NCI-H1694 treated with DMSO at 0.1 percent for 48 hours (cell line): ENCODE measurements at regions not wholly inside any gene's neighbourhood (a gene's known extent, or its start where the extent isn't known, plus 50 kb on each side); places are given as distances from the start of the nearest gene placed in this dataset.

ENCODE experiments used
- DNase-seq: peaks from one replicate; lab custom pipeline; 2025; lab: John Stamatoyannopoulos, UW

DNA sequence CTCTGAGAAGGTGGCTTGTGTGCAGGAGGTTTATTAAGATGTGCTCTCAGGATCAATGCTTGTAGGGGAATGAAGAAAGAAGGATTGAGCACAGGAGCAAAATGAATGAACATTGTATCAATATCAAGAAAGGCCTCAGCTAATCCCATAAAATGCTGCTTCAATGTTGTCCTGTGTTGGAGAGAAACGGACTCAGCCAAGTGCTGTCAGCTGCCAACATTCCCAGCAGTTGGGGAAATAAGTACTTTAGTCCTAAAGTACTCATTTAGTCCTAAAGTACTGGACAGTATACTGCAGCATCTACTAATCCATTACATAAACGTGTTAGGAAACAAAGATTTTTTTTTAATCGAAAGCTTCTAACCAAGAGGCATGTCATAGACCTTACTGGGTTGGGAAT is 255.9 kb downstream of the SEC23A start:
- DNase-seq: no peak

DNA sequence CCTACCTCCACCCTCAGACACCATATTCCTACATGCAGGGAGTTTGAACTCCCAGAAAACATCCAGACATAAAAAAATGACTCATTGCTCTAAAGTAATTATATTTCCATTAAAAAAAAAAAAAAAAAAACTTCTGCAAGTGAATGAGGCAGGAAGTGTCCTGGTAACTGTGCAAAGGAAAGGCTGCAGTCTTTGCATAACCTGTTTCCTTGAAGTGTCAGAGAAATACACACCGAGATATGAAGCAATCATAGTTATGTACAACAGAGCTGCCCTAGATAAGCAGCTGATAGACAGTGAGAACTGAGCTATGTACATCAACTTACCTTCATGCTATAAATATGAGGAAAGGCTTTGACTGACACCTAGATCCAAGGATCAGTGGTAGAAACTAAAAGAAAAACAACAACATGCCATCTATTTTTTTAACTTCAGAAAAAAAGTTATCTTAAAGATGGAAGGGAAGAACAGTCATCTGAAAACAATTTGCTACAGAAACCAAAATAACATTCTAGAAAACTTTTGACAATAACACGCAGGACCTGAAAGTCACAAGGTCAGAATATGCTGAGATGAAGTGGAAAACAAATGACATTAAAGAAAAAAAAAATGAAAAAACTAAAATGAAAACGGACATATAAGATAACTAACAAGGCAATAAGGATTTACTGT is 263.2 kb downstream of the SEC23A start:
- DNase-seq: no peak

DNA sequence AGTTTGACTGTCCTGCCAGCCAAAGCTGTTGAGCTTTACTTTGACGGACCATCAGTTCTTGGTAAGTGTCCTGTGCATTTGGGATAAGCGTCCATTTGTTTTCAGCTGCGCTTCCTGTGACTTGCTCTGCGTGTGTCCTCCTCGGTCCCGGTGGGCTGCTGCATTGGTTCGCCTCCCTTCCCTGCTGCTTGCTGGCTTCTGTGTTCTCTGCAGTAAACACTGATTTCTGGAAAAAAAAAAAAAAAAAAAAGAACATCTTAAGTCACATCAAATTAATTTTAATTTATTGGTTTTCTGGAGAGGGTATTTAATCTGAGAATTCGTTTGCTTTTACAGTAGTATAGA is 264.1 kb downstream of the SEC23A start:
- DNase-seq: no peak

DNA sequence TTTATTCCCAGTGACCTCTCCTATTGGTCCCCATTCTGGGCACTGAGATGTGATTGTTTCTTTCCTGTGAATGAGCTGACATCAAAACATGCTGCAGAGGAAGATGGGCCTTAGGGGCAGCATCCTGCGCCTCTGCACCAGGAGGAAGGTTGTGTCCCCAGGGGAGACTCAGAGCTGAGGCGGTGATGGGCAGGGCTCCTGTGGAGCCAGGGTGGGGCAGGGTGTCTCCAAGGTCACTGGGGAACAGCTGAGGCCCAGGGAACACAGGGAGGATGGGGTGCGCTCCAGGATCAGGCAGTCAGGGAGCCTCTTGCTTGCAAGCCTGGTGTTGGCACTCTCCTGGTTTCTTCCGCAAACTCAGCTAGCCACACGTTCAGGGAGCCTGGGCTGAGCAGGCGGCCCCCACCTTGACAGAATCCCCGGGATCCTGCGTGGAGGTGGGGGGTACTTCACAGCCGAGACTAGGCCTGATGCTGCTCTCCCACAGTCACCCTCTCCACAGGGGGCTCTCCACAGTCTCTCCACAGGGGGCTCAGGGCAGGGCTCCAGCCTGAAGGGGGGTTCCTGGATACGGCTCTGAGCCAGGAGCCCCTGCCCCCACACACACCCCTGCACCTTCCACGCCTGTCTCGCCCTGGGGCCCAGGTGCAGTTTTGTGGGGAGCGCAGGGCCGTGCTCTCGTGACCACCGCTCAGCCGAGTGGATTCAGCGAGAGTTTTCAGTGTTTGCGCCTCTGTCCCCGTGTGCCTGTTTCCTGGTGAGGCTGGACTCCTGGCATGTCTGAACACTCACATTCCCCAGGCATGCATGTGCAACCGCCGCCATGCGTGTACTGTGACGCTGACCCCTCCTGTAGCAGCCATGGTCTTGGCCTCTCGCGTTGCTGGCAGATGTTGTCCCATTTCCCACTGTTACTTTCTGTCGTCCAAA is 264.7 kb downstream of the SEC23A start:
- DNase-seq: no peak

DNA sequence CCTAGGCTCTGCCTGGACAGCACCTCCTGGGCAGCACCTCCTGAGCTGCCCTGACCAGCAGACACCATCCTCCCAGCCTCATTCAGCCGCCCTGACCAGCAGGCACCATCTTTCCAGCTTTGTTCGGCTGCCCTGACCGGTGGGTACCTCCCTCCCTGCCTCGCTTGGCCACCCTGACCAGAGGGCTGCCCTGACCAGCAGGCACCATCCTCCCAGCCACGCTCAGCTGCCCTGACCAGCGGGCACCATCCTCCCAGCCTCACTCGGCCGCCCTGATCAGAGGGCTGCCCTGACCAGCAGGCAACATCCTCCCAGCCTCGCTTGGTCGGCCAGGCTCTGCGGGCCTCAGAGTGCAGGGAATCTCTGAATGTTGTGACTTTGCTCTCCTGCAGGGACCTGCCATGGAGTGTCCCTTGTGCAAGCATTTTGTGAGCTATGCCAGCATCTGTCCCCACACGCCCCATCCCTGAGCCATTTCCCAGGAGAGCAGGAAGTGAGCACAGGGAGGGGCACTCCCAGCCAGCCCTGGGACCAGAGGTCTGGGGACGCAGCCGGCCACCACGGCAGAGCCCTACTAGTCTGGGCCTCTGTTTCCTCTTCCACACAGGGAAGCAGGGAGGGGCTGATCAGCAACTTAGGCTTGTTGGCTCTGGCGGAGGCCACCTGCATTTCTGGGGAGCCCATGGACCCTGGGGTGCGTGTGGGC is 265.5 kb downstream of the SEC23A start:
- DNase-seq: no peak

DNA sequence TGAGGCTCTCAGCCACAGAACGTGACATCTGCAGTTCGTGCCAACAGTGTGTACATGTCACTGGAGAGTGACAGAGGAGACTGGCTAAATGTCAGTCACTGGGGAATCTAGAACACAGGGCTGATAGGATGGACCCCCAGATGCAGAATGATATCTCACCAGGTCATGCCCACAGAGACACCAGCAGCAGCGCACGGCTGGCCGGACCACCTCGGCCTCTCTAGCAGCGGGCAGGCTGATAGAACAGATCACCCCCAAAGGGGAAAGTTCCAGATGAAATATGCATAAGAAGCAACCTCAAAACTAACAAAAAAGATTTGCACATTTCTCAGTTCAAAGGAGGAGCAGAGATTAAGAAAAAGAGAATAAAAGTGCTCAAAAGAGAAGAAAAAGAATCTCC is 266.5 kb downstream of the SEC23A start:
- DNase-seq: no peak

DNA sequence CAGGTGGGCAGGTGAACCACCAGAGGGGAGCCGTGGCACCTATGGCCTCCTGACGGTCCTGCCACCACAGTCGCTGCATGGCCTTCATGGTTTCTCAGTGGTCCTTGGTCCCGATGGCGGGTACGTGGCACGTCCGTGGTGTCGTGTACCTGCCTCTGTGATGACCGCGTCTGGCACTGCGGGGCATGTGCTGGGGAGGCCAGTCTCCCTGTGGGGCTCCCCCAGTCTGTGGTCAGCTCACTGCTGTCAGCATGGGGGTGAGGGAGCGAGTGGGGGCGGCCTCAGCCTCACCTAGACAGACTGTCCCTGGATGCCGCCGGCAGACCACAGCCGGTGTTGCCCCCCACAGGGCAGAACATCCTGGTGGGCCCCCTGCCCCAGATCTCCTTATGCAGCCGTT is 267.2 kb downstream of the SEC23A start:
- DNase-seq: no peak

DNA sequence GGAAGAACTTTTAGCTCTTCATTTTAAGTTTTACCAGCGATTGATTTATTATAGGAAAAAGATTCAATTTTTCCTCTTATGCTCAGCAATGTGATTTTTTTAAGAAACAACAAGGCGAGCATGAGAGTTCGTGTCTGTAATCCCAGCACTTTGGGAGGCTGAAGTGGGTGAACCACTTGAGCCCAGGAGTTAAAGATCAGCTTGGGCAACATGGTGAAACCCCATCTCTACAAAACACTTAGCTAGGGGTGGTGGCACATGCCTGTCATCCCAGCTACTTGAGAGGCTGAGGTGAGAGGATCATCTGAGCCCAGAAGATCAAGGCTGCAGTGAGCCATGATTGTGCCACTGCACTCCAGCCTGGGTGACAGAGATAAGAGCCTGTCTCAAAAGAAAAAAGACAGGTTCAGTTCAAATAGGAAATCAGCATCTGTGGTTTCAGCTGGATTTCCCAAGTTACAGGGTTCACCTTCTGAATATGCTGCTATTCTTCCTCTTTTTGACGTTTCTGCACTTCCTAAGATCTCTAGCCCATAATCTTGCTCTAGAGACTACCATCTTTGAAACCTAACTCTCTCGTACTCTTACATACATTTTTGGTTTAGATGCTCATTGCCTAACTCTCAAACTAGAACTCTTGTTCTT is 274.7 kb downstream of the SEC23A start:
- DNase-seq: no peak

DNA sequence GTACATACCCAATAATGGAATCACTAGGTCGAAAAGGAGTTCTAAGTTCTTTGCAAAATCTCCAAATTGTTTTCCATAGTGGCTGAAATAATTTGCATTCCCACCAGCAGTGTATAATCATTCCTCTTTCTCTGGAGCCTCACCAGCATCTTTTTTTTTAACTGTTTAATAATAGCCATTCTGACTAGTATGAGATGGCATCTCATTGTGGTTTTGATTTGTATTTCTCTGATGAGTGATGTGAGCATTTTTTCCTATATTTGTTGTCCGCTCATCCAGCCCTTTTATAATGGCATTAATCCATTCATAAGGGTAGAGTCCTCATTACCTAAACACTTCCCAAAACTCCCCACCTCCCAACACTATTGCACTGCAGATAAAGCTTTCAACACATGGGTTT is 278.3 kb downstream of the SEC23A start:
- DNase-seq: no peak

DNA sequence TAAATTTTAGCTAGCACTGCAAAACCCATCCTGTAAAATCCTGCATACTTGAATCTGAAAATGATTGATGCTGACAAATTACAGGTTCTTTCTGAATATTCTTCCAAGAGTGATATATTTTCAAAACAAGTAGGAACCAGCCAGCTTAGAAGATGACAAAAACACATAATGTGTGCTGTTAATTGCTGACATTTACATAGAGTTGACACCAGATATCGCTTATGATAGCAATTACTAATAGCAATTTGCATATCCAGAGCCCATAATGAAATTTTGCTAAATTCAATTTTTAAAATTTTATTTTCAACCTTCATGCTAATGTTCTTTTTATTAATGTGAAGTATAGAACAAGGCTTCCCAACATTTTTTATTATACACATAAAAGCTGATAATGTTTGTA is 284.5 kb downstream of the SEC23A start:
- no peak for DNase-seq

DNA sequence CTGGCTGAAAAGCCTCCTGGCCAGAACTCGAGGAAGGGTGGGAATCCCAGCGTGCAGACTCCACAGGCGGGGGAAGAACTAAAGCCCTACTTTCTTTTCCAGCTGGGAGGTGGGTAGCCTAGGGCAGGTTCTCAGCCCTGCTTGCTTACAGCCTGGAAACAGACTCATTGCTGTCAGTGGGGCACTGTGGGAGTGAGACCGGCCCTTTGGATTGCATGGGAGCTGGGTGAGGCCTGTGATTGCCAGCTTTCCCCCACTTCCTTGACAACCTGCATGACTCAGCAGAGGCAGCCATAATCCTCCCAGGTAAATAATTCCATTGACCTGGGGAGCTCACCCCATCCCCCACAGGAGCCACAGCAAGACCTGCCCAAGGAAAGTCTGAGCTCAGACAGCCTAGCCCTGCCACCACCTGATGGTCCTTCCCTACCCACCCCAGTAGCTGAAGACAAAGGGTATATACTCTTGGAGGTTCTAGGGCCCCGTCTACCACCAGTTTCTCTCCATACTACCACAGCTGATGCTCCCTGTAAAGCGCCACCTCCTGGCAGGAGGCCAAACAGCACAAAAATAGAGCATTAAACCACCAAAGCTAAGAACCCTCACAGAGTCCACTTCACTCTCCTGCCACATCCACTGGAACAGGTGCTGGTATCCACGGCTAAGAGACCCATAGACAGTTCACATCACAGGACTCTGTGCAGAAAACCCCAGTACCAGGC is 294.1 kb downstream of the SEC23A start:
- DNase-seq: no peak

DNA sequence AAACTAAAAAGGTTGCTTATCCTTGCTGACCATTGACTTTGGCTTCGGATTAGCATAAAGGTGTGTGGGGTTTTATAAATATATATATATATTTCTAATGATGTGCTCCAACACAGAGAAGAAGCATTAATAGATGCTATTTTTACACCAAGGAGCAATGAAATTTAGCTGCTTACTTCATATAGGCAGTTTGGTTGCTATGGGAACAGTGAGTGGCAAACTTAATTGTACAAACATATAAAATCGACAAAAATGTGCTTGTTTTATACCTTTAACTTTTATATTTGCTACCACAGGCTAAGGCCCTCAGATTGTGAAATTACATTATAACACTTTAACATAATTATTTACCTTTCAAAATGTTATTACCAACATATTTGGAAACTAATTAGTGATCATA is 303.4 kb downstream of the SEC23A start:
- DNase-seq: no peak

DNA sequence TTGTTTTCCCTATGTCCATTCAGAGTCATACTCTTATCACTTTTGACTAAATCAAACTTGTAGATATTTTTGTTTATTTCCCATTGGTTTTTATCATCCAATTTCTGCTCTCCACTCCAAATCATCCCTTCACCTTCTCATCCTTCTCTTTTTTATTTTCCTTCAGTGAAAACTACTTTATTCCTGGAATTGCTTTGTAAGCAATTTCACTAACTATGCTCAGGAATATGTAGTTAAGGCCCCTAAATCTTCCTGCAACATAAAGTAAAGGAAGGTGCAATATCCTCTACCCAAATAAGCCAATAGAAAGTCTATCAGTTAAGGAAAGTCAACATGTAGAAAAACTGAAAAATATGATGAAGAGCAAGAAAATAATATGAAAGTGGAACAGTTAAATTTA is 308.4 kb downstream of the SEC23A start:
- no peak for DNase-seq

DNA sequence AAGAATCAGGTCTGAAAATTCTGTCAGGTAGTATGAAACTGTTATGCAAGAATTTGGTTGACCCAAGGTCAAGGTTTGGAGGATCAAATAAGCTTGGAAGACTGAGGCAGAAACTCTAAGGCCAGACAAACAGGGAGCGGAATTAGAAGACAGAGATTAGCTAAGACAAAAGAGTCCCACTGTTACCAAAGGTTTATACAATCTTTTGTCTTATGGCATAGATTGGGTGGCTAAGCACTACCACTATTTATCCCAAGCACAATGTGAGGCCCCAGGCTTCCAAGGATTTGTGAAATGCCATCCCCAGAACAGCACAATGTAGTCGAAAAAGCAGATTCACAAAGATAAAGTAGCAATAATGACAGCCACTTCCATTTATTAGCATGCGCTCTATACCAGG is 311.2 kb downstream of the SEC23A start:
- no peak for DNase-seq

DNA sequence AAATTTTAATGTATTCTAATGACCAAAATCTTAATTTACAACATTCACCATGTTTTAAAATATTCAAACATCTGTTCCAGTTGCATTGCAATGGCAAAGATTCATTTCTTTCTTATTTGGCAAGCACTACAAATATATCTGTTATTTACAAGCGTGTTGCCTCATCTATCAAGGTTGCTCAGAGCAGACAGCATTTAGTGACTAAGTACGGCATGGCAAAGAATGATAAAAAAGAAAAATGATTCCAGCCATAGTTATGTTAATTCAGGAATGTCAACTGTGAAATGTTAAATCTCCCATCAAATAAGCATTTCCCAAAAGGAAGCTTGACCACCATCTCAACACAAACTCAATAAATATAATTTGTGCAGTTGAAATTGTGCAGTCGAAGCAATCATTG is 312.1 kb downstream of the SEC23A start:
- DNase-seq: no peak

DNA sequence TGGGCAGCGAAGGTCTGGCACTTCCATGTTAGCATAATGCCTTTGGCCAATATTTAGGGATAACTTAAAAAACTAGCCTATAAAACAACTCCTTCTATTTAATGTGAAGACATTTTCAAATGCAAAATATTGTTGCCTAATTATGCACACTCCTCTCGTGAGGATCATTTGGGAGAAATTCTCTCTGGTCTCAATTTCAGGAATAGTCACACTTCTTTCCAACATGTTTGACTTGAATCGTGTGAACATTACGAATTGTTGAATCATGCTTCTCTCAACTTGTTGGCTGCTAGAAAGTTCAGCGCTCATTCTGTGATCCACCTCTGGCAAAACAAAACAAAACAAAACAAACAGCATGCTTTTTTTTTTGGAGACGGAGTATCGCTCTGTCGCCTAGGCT is 313.2 kb downstream of the SEC23A start:
- DNase-seq: no peak

DNA sequence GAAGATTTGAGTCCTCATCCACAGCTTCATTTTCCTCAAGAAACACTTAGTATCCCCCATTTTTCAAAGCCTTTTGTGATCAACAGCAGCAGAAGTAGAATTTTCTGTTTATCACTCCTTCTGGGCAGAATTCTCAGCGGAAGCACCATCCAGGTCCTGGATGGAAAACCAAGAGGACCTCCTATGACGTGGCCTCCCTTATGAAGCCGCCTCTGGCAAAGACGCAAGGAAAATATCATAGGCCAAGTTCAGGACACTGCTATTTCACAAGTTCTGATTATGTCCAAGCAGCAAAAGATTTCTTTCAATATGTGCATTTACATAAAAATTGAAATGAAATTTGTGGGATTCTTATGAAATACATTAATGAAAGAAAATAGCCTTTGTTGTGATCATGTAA is 315.0 kb downstream of the SEC23A start:
- DNase-seq: no peak

DNA sequence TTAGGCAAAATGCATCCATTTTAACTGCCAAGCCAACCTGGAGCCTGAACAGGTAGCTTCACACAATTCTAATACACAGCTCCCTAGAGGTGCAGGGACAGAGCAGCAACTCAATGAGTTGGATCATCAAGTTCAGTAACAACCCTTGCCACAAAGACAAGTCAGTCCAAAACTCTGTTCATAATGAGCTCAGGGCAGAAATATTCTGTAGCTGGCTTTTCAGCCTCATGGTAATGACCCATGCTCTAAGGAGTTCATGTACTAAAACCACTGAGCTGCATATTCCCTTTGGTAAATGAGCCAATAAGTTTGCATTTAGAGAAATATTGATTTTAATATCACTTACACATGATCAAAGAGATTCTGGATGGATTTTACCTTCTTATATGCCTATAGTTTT is 316.1 kb downstream of the SEC23A start:
- no peak for DNase-seq

DNA sequence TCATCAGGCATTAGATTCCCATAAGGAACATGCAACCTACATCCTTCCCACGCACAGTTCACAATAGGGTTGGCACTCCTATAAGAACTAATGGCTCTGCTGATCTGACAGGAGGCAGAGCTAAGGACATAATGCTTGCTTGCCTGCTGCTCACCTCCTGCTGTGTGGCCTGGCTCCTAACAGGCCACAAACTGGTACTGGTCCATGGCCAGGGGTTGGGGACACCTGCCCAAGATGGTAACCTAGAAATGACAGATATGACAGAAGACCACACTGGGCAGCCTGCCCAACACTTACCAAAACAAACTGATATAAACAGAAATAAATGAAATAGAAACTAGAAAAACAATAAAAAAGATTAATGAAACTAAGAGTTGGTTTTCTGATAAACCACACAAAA is 325.6 kb downstream of the SEC23A start:
- no peak for DNase-seq

DNA sequence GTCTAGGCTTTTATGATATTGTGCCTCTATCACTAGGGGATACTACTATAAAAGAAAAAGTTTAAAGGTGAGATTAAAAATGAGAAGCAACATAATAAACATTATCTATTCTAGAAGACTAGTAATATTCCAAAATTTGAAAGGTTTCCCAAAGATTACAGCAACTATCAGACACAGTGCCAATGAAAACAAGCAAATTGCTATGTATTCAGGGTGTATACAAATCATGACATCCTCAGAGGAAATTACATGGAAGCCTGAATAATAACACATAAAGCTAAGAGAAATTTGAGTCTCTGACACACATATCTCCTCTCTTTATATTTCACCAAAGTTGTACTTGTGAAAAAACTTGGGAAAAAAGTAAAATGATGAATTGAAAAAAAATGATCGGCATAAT is 327.0 kb downstream of the SEC23A start:
- DNase-seq: no peak

DNA sequence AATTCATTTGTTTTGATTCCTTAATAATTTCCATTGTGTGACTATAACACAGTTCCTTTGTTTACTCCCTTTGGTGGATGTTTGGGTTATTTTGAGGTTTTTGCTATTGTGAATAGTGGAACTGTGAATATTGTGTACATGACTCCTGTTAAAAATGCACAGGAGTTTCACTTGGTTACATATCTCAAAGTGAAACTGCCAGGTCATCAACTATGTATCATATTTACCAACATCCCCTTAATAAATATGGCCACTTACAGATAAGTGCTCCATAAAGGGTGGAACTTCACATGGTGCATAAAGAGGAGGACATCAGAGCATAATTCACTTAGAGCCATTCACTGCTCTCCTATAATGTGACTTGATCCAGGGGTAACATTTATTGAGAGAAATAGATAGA is 328.9 kb downstream of the SEC23A start:
- no peak for DNase-seq

DNA sequence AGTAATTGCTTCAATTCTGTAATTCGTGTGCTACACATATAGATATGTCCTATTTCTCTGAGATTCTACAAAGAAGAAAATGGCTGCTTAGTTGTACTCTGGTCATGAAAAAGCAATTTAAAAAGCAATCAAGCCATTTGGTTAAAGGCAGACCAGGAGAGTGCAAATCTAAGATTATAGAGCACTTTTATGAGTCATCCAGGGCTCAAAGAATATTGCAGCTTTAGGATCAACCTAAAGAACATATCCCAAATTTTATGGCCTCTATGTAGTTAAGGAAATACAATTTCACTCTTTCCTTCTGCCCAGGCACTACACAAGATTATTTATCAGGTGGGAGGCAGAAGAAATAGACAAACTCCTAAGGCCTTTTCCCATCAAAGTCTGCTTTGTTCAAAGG is 332.8 kb downstream of the SEC23A start:
- DNase-seq: no peak
